ENCODE measurements at regions not wholly inside any gene's neighbourhood (a gene's known extent, or its start where the extent isn't known, plus 50 kb on each side); places are given as distances from the start of the nearest gene placed in this dataset.

GRCh38 chr1:112141301-112141700 lies 151.8 kb upstream of the KCND3 start:
- TF ChIP-seq CTCF (conservative IDR thresholded peaks at IDR 0.05 in 1 of 2, IDR thresholded peaks at IDR 0.05 in 1 of 2; ENCODE audit: low read depth in 1 of 2, low read length in 2 of 2) (no peak), EZH2 (IDR thresholded peaks at IDR 0.05; ENCODE audit: low read length, missing control alignments) (no peak)

Measured in fibroblast of lung (primary cell).